ENCODE measurements at regions not wholly inside any gene's neighbourhood (a gene's known extent, or its start where the extent isn't known, plus 50 kb on each side); places are given as distances from the start of the nearest gene placed in this dataset.

GRCh38 chr7:106420736-106421135 is 136.0 kb upstream of the NAMPT start:
- DNase-seq, result no peak
- peaks cover 2% of the 10 kb centered on the region; the same call in 1 of the 2 replicates for H3K9me3 ChIP-seq
- Mint-ChIP-seq H3K27ac (ENCODE audit: unreplicated experiment) (no peak overlapping the region), H3K4me1 (ENCODE audit: low read depth, unreplicated experiment) (peaks cover 15% of the 10 kb centered on the region), H3K36me3 (ENCODE audit: insufficient read depth, unreplicated experiment) (no peaks in the 10 kb centered on the region), H3K4me3 (ENCODE audit: unreplicated experiment) (no peak overlapping the region), H3K9me3 (ENCODE audit: unreplicated experiment) (peaks cover 12% of the 10 kb centered on the region), H3K27me3 (ENCODE audit: insufficient read depth, unreplicated experiment) (no peaks in the 10 kb centered on the region)
- POLR2A ChIA-PET, result no interaction called here
- H3K27me3 ChIP-seq (replicated peaks; ENCODE audit: control insufficient read depth, insufficient read depth, low read length), result no peaks in the 10 kb centered on the region
- H3K4me1 ChIP-seq, result 0 out of 2 replicates have a peak, but pooled peaks cover 8% of the 10 kb centered on the region
- CTCF ChIA-PET, result no interaction called here
- TF ChIP-seq CTCF (IDR thresholded peaks at IDR 0.05; ENCODE audit: insufficient read depth in 1 of 2, low read depth in 1 of 2, low read length in 1 of 2, severe bottlenecking in 1 of 2, unreplicated experiment in 1 of 2), result no peak
- no peak overlapping the region for H3K4me3 ChIP-seq (ENCODE audit: low read depth, low read length)
- no peaks in the 10 kb centered on the region for H3K36me3 ChIP-seq (ENCODE audit: control insufficient read depth, insufficient read depth, low read length)
- no TSS peak for BruUV-seq (replicated peaks)
- intact Hi-C loops (cut with micrococcal nuclease; ENCODE audit: unreplicated experiment), result no loop called here

GRCh38 chr7:106420210-106420609 is 135.4 kb upstream of the NAMPT start:
- POLR2A ChIA-PET, result no interaction called here
- H3K4me1 Mint-ChIP-seq (ENCODE audit: low read depth, unreplicated experiment), result peaks cover 15% of the 10 kb centered on the region
- TF ChIP-seq CTCF (IDR thresholded peaks at IDR 0.05; ENCODE audit: insufficient read depth in 1 of 2, low read depth in 1 of 2, low read length in 1 of 2, severe bottlenecking in 1 of 2, unreplicated experiment in 1 of 2), result no peak

DNA sequence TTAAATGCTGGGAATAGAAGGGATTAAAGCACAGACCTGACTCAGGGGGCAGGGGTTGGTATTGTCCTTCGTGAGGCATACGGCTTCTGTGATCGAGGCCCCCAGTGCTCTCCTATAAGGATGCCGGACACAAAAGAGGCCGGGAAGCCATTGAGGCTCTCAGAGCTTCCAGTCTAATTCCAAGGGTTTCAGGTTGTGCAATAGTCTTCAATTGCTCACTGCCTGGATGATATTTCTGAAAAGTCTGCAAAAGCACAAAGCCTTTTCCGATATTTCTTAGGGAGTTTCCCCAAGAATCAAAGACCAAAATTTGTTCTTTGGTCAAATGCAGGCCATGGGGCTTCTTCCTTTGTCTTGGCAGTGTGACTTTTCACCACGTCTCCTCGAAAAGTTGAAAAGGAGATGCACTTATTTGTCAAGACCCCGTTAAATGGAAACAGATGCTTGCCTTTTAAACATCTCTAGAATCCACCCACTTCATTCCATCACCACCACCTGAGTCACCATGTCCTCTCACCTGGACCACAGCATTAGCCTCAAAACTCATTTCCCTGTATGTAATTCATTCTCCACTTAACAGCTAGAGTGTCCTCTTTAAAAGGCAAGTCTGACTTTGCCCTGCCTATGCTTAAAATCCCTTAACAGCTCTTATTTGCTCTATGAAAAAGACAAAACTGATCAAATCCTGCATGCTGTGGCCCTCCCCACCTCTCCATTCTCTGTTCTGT is 134.8 kb upstream of the NAMPT start:
- peaks cover 4% of the 10 kb centered on the region; the same call in 1 of the 2 replicates for H3K9me3 ChIP-seq
- ChIA-PET CTCF (interaction anchor here (0.6 kb wide), 1 partner anchor 19 kb away, joined by 3 read pairs; no protein-coding TSS in a partner anchor), POLR2A (no interaction called here)
- H3K4me1 ChIP-seq, result no peaks in the 10 kb centered on the region
- no peak overlapping the region for H3K4me3 ChIP-seq (ENCODE audit: low read depth, low read length)
- Mint-ChIP-seq H3K27ac (ENCODE audit: unreplicated experiment) (no peak overlapping the region), H3K9me3 (ENCODE audit: unreplicated experiment) (peaks cover 12% of the 10 kb centered on the region), H3K27me3 (ENCODE audit: insufficient read depth, unreplicated experiment) (no peaks in the 10 kb centered on the region), H3K4me3 (ENCODE audit: unreplicated experiment) (no peak overlapping the region), H3K4me1 (ENCODE audit: low read depth, unreplicated experiment) (peaks cover 11% of the 10 kb centered on the region), H3K36me3 (ENCODE audit: insufficient read depth, unreplicated experiment) (no peaks in the 10 kb centered on the region)
- no peaks in the 10 kb centered on the region for H3K36me3 ChIP-seq (ENCODE audit: control insufficient read depth, insufficient read depth, low read length)
- intact Hi-C loops (cut with micrococcal nuclease; ENCODE audit: unreplicated experiment), result no loop called here
- DNase-seq, result no peak
- no TSS peak for BruUV-seq (replicated peaks)
- TF ChIP-seq CTCF (IDR thresholded peaks at IDR 0.05; ENCODE audit: insufficient read depth in 1 of 2, low read depth in 1 of 2, low read length in 1 of 2, severe bottlenecking in 1 of 2, unreplicated experiment in 1 of 2), result no peak
- H3K27me3 ChIP-seq (replicated peaks; ENCODE audit: control insufficient read depth, insufficient read depth, low read length), result no peaks in the 10 kb centered on the region

More at GRCh38 chr7:106420210-106420609, 135.4 kb upstream of the NAMPT start:
- H3K9me3 ChIP-seq, result peaks cover 4% of the 10 kb centered on the region; the same call in 1 of the 2 replicates
- no TSS peak for BruUV-seq (replicated peaks)
- intact Hi-C loops (cut with micrococcal nuclease; ENCODE audit: unreplicated experiment), result no loop called here
- no peak overlapping the region for H3K4me3 ChIP-seq (ENCODE audit: low read depth, low read length)
- Mint-ChIP-seq H3K27me3 (ENCODE audit: insufficient read depth, unreplicated experiment) (no peaks in the 10 kb centered on the region), H3K4me3 (ENCODE audit: unreplicated experiment) (no peak overlapping the region), H3K36me3 (ENCODE audit: insufficient read depth, unreplicated experiment) (no peaks in the 10 kb centered on the region), H3K27ac (ENCODE audit: unreplicated experiment) (no peak overlapping the region), H3K9me3 (ENCODE audit: unreplicated experiment) (peaks cover 12% of the 10 kb centered on the region)
- DNase-seq, result no peak
- H3K4me1 ChIP-seq, result 0 out of 2 replicates have a peak, but pooled peaks cover 4% of the 10 kb centered on the region
- no peaks in the 10 kb centered on the region for H3K36me3 ChIP-seq (ENCODE audit: control insufficient read depth, insufficient read depth, low read length)
- CTCF ChIA-PET, result interaction anchor here (0.6 kb wide), 1 partner anchor 18 kb away, joined by 3 read pairs; no protein-coding TSS in a partner anchor
- H3K27me3 ChIP-seq (replicated peaks; ENCODE audit: control insufficient read depth, insufficient read depth, low read length), result no peaks in the 10 kb centered on the region

Measured in Caco-2 (cell line).